Middle frontal gyrus (tissue), 1 donor: ENCODE measurements at regions not wholly inside any gene's neighbourhood (a gene's known extent, or its start where the extent isn't known, plus 50 kb on each side); places are given as distances from the start of the nearest gene placed in this dataset.

ENCODE experiments used
- DNase-seq: peaks from one replicate; pipeline ENCODE4 v3.0.0-alpha.2; 2015; ENCODE audit warnings: low spot score; ENCODE audit errors: extremely low spot score

- no peak for DNase-seq
Measured at GRCh38 chr9:3161912-3162311, 318.0 kb upstream of the PUM3 start.

GRCh38 chr9:3157011-3157410 is 313.1 kb upstream of the PUM3 start:
- DNase-seq = no peak

DNA sequence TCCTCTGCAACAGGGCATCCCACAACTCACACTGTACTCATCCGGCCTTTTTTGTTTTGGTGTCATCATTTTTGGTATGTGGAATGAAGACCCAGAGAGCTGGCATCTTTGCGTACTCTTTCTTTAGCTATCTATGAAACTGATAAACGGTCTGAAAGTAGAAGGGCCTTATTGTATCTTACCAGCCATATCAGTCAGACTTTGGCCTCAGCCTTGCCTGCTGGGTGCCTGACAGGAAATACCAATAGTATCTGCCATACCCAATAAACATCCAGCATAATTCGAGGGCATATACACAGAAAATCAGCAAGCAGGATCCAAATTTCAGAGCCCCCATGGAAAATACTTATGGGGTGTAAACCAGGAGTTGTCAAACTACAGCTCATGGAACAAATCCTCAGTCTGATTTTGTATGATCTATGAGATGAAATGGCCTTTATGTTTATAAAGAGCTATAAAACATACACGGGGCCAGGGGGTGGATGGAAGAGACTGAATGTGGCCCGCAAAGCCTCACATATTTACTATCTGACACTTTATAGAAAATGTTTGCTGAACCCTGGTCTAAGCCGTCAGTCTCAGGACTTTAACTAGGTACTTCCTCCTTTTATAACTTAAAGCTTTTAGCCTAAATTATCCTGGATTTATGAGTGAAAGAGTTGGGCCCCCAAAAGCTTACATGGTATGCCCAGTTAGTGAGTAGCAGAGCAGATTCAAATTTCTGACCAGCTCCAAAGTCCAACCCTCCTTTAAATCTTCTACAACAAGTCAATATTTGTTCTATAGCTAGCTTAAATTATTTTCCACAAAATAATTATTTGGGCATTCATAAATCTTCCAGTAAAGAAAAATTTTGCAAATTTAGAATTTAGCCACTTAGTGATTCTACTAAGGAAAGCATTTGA is 308.0 kb upstream of the PUM3 start:
- no peak for DNase-seq

GRCh38 chr9:3150074-3150473 is 306.2 kb upstream of the PUM3 start:
- DNase-seq = no peak

DNA sequence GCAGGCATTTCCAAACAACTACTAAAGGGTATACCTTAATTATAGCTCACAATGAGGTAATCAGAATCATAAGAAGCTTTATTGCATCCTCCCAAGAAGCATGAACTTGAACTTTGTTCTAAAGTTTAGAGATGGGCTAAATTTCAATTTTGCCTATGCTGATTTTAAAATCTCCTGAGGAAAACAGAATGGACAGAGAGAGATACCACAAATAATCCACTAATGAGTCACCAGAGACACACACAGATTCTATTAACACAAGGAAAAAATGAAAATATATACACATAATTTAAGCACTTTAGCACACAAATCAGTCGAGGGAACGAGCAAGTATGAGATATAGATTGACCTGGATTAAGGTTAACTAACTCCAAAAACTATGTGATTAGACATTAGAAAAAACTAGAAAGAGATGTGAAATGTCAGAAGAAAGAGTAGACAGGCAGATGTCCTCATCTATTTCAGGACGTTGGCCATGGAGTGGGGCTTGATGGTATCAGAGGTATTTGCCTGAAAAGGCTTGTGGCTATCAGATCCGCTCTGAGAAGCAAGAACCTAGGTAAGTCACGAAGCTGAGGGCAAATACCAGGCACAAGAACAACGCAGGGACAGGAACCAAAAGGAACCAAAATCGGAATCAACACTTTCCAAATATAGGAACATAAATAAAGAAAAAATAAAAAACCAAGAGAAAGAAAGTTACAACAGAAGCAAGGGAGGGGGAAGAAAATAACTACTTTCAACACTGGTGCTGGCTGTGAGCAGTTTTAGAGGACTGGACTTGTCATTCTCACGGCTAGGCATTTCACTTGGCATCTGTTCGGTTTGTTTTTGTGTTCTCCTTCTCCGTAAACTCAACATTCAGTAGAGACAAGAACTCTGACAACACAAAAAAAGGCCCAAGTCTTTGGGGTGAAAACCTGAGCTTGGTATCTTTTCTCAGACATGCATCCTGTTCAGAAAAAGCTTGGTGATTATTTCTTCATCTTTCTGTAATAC is 294.6 kb upstream of the PUM3 start:
- no peak for DNase-seq

DNA sequence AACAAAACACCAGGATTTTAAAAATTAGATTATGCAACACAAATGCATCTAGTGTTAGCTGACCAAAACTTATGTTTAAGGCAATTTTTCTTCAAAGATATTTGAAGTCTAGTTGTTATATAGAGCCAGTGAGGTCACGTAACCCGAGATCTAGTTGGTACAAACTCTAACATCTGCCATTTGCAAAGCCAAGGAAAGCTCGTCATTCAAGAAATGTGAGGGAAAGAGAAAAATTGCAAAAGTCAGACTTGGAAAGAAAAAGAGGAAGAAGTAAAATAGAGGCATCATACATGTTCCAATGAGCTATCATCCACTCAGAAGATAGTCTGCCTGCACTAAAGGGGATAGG is 293.4 kb upstream of the PUM3 start:
- DNase-seq = no peak

DNA sequence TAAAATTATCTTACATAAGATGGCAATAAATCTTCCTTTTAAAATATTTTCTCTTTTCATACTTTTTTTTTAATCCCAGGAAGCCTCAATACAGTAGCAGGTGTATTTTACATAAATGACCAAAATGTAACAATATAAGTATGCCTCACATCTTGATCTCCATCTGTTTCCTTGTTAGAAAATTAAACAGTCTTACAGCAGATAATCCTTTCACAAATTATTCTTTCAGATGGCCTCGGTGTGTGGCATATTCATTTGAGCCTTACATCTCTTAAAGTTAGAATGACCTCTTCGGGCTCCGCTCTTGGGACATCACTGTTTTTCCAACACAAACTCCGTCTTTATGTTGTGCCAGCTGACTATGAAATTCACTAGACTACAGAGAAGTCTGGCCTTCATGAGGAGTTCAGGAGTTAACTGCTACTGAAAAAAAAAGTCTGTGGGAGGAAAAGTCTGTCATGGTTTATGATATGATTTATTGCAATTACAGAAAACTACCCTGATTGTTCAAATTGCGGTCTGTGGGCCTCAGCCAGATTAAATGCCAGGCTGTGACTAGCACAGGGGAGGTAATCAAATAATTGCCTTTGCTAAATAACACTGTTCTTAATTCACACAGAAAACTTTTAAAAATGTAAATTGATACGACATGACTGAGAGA is 292.9 kb upstream of the PUM3 start:
- DNase-seq = no peak

DNA sequence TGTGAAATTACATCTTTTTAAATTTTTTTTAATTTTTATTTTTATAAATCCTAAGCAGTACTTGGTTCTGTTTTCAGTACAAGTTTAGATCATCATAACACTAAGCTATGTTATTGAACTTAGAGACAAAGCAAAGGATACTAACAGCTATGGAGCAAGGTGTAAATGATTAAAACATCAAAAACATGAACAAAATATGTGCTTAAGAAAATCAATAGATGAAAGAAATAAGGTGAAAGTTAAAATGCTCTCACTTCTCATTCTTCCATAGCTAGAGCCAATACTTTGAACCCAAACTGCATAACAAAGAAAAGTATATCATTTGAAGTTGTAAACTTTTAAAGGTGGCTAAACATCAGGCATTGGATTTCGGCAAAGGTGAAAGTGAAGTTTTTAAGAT is 292.3 kb upstream of the PUM3 start:
- no peak for DNase-seq

- DNase-seq = no peak
Measured at GRCh38 chr9:3127564-3127963, 283.7 kb upstream of the PUM3 start.

- no peak for DNase-seq
Measured at GRCh38 chr9:3125602-3126405, 281.9 kb upstream of the PUM3 start.

DNA sequence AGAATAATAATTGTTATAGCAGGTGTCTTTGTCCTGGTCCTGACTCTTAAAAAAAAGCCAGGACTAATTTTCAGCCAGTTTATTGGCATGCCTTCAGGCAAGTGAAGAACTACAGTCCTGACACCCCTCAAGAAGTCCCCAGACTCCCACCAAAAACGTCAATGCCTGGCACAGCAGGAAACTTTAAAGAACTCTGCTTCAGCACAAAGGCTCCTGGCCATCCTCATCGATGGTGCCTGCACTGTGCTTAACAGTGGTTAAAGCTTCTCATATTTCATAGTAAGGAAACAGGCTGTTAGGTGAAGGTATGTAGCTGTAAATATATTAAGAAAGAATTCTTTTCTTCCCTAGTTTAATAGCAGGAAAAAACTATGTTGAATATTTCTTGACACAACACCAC is 280.1 kb upstream of the PUM3 start:
- DNase-seq = no peak

GRCh38 chr9:3118081-3118480 is 274.2 kb upstream of the PUM3 start:
- no peak for DNase-seq

GRCh38 chr9:3099646-3100045 is 255.8 kb upstream of the PUM3 start:
- DNase-seq = peak; percentile 16

DNA sequence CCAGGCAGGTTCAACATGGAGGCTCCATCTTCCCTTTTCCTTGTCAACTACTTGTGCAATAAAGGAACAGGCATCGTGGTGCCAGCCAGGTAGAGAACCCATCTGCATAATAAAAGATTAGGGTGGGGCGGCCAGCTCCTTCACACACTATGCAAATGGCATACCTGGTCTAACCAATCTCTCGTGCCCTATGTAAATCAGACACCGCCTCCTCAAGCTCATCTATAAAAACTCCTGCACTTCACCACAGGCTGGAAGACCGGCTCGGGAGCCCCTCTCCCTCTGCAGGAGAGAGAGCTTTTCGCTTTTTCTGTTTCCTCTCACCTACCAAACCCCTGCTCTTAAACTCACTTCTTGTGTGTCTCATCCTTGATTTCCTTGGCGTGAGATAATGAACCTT is 244.3 kb upstream of the PUM3 start:
- DNase-seq = no peak

GRCh38 chr9:3087697-3088096 is 243.8 kb upstream of the PUM3 start:
- DNase-seq = no peak

DNA sequence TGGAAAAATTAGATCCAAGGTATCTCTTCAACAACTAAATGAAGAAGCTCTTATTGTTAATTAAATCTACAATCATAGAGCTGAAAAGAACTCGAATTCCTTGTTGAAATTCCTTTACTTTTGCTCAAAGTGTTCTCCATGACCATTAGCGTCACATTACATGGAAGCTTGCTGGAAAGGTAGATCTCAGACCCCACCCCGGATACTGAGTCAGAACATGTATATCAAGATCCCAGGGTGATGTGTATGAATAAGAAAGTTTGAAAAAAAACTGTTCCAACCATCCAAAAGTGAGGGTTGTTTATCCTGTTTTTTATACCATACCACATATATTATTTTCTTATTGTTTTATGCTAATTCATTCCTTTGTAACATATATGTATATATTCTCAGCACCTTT is 237.1 kb upstream of the PUM3 start:
- no peak for DNase-seq

GRCh38 chr9:3074247-3074646 is 230.4 kb upstream of the PUM3 start:
- DNase-seq = no peak

DNA sequence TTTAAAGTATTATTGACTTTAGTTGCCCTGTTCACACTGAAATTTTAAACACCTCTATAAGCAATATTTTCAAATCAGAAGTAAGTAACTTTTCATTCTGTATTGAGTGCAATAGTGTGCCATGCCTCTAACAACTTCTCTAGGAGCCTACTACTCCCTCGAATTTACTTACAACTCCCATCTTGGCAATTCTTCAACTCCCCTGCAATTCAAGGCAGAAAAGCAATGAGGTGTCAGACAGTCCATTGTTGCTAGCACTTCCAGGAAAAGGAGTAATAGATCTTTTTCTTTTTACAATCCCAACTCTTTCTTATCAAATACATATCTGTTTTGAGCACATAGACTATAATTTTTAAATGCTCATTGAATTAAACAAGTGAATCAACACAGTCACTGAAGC is 222.7 kb upstream of the PUM3 start:
- DNase-seq = no peak

DNA sequence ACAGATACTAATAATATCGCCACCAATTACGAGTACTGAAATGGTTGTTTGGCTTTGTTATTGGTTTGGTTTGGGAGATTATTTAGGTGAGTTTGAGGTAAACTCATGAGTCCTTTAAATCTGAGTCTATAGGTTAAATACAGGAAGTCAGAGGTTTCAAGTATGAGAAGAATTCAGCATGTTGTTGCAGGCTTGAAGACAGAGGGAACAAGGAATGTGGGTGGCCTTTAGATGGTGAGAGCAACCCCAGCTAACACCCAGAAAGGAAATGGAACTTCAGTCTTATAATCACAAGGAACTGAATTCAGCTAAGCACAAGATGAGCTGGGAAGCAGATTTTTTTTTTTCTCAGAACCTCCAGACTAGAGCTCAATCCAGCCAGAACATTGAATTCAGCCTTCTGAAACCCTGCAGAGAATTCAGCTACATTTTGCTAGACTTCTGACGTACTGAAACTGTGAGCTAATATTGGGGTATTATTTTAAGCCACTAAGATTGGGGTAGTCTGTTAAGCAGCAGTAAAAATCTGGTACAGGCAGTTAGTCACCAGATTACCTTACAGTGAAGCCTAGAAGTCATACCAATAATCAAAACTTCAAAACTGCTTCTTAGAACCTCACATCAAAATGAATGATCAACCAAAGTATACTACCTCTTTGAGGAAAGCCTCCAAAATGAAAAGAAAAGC is 216.0 kb upstream of the PUM3 start:
- no peak for DNase-seq

DNA sequence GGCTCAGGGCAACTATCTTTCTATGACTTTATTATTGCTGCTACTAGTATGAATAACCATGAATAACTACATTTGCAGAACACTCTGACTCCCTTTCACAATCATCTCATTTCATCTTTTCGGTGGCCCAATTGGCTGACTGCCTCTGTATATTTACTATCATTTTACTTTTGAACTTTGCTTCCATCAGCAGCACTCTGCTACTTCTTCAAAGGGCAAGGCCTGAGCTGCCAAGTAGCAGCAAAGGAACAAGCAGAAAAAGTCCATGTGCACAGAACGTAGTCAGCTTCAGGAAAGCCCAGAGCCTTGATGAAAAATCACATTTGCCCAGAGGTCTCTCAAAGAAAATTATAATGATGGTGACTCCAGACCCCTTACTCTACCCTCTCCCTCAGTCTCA is 214.5 kb upstream of the PUM3 start:
- no peak for DNase-seq
